ENCODE measurements at regions not wholly inside any gene's neighbourhood (a gene's known extent, or its start where the extent isn't known, plus 50 kb on each side); places are given as distances from the start of the nearest gene placed in this dataset.

- TF ChIP-seq, protein P1, sequence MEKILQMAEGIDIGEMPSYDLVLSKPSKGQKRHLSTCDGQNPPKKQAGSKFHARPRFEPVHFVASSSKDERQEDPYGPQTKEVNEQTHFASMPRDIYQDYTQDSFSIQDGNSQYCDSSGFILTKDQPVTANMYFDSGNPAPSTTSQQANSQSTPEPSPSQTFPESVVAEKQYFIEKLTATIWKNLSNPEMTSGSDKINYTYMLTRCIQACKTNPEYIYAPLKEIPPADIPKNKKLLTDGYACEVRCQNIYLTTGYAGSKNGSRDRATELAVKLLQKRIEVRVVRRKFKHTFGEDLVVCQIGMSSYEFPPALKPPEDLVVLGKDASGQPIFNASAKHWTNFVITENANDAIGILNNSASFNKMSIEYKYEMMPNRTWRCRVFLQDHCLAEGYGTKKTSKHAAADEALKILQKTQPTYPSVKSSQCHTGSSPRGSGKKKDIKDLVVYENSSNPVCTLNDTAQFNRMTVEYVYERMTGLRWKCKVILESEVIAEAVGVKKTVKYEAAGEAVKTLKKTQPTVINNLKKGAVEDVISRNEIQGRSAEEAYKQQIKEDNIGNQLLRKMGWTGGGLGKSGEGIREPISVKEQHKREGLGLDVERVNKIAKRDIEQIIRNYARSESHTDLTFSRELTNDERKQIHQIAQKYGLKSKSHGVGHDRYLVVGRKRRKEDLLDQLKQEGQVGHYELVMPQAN (conservative IDR thresholded peaks at IDR 0.05) = no peak
- TF ChIP-seq, protein P2, sequence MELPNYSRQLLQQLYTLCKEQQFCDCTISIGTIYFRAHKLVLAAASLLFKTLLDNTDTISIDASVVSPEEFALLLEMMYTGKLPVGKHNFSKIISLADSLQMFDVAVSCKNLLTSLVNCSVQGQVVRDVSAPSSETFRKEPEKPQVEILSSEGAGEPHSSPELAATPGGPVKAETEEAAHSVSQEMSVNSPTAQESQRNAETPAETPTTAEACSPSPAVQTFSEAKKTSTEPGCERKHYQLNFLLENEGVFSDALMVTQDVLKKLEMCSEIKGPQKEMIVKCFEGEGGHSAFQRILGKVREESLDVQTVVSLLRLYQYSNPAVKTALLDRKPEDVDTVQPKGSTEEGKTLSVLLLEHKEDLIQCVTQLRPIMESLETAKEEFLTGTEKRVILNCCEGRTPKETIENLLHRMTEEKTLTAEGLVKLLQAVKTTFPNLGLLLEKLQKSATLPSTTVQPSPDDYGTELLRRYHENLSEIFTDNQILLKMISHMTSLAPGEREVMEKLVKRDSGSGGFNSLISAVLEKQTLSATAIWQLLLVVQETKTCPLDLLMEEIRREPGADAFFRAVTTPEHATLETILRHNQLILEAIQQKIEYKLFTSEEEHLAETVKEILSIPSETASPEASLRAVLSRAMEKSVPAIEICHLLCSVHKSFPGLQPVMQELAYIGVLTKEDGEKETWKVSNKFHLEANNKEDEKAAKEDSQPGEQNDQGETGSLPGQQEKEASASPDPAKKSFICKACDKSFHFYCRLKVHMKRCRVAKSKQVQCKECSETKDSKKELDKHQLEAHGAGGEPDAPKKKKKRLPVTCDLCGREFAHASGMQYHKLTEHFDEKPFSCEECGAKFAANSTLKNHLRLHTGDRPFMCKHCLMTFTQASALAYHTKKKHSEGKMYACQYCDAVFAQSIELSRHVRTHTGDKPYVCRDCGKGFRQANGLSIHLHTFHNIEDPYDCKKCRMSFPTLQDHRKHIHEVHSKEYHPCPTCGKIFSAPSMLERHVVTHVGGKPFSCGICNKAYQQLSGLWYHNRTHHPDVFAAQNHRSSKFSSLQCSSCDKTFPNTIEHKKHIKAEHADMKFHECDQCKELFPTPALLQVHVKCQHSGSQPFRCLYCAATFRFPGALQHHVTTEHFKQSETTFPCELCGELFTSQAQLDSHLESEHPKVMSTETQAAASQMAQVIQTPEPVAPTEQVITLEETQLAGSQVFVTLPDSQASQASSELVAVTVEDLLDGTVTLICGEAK (IDR thresholded peaks at IDR 0.05; ENCODE audit: borderline replicate concordance) = no peak
- TF ChIP-seq, protein P3, sequence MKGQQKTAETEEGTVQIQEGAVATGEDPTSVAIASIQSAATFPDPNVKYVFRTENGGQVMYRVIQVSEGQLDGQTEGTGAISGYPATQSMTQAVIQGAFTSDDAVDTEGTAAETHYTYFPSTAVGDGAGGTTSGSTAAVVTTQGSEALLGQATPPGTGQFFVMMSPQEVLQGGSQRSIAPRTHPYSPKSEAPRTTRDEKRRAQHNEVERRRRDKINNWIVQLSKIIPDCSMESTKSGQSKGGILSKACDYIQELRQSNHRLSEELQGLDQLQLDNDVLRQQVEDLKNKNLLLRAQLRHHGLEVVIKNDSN (IDR thresholded peaks at IDR 0.05; ENCODE audit: borderline replicate concordance, extremely low read length, insufficient read depth, low read depth, low read length) = no peak
- TF ChIP-seq MYC (IDR thresholded peaks at IDR 0.05; ENCODE audit: insufficient read depth, insufficient read length, insufficient replicate concordance, low read length, severe bottlenecking) (no peak), BACH1 (IDR thresholded peaks at IDR 0.05; ENCODE audit: borderline replicate concordance) (no peak), SIX5 (IDR thresholded peaks at IDR 0.05; ENCODE audit: low read depth, low read length, severe bottlenecking) (no peak), SKIL (IDR thresholded peaks at IDR 0.05; ENCODE audit: low read depth, poor library complexity, severe bottlenecking) (no peak), SIN3A (IDR thresholded peaks at IDR 0.05; ENCODE audit: low read depth, low read length) (no peak), ZZZ3 (IDR thresholded peaks at IDR 0.05; ENCODE audit: control insufficient read depth, insufficient read length, low read depth) (no peak), YY1 (IDR thresholded peaks at IDR 0.05; ENCODE audit: low read depth, low read length) (0 out of 2 replicates have a peak, but pooled peaks have one; percentile 34), NR2F1 (conservative IDR thresholded peaks at IDR 0.05) (0 out of 2 replicates have a peak, but pooled peaks have one; percentile 23), ZSCAN29 (IDR thresholded peaks at IDR 0.05) (no peak), FOXK2 (IDR thresholded peaks at IDR 0.05) (no peak), CREM (IDR thresholded peaks at IDR 0.05; ENCODE audit: low read depth) (no peak), DPF2 (IDR thresholded peaks at IDR 0.05) (no peak)
- TF ChIP-seq, protein P4, sequence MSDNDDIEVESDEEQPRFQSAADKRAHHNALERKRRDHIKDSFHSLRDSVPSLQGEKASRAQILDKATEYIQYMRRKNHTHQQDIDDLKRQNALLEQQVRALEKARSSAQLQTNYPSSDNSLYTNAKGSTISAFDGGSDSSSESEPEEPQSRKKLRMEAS (IDR thresholded peaks at IDR 0.05; ENCODE audit: low read depth, low read length) = no peak
- TF ChIP-seq, protein P5, sequence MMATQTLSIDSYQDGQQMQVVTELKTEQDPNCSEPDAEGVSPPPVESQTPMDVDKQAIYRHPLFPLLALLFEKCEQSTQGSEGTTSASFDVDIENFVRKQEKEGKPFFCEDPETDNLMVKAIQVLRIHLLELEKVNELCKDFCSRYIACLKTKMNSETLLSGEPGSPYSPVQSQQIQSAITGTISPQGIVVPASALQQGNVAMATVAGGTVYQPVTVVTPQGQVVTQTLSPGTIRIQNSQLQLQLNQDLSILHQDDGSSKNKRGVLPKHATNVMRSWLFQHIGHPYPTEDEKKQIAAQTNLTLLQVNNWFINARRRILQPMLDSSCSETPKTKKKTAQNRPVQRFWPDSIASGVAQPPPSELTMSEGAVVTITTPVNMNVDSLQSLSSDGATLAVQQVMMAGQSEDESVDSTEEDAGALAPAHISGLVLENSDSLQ (IDR thresholded peaks at IDR 0.05) = no peak
Observed at GRCh38 chr5:116858705-116859333, 284.2 kb upstream of the SEMA6A start (continued).

All from GM12878 (cell line).